Activated CD4-positive, CD25-positive, alpha-beta regulatory T cell treated with anti-CD3 and anti-CD28 coated beads, Interleukin-2, amount 50 U/mL, for 24 hours (primary cell): ENCODE measurements at regions not wholly inside any gene's neighbourhood (a gene's known extent, or its start where the extent isn't known, plus 50 kb on each side); places are given as distances from the start of the nearest gene placed in this dataset.

Experiments
- ATAC-seq, 2 donors: fragments of 150-1000 bp; cut with Tn5 transposase; one replicate each; pipeline ENCODE4 v1.10.0; 2021; ENCODE audit warnings: mild to moderate bottlenecking in 1 of 2, moderate library complexity in 1 of 2

- ATAC-seq = no peak
Observed at GRCh38 chr1:199353906-199354305, 673.6 kb upstream of the NR5A2 start.

DNA sequence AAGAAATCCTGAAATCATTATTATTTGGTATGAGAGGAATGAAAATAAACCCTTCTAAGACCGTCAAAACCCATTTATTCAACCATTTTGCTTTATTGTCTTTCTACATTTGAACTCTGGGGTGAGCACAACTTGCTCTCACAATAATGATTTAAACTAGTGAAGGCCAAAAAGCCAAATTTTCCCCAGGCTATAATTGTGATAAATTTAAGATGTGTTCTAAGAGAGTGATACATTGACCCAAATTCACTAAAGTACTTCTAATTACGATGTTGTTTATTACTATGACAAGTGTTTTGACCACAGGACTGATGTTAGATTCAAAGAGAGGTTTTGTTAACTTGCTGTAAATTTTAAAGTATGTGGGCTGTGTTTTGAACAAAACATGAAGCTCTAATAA lies 670.9 kb upstream of the NR5A2 start:
- no peak for ATAC-seq

- no peak for ATAC-seq
Observed at GRCh38 chr1:199357599-199357998, 669.9 kb upstream of the NR5A2 start.

DNA sequence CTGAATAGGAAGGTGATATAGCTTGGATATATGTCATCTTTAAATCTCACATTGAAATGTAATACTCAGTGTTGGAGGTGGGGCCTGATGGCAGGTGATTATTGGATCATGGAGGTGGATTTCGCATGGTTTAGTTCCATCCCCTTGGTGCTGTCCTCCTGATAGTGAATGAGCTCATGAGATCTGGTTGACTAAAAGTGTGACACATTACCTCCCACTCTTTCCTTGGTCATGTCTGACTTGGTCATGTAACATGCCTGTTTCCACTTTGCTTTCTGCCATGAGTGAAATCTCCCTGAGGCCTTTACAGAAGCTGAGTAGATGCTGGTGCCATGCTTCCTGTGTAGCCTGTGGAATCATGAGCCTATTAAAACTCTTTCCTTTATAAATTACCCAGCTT lies 664.5 kb upstream of the NR5A2 start:
- ATAC-seq = peak; percentile 28 to 41

- ATAC-seq = no peak
Observed at GRCh38 chr1:199373139-199373538, 654.4 kb upstream of the NR5A2 start.

GRCh38 chr1:199377211-199377610 lies 650.3 kb upstream of the NR5A2 start:
- ATAC-seq = no peak

DNA sequence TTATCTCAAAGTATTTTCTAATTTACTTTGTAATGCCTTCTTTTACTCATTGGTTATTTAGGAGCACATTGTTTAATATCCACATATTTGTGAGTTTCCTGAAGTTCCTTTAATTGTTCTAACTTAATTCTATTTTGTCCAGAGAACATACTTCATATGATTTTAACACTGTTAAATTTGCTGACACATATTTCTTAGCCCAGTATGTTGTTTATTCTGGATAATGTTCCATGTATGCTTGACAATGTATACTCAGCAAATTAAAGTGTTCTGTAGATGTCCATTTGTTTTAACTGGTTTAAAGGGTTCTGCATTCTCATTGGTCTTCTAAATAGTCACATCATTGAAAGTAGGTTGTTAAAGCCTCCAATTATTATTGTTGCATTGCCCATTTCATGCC lies 643.7 kb upstream of the NR5A2 start:
- ATAC-seq = no peak

- ATAC-seq = no peak
Observed at GRCh38 chr1:199394856-199395255, 632.7 kb upstream of the NR5A2 start.

DNA sequence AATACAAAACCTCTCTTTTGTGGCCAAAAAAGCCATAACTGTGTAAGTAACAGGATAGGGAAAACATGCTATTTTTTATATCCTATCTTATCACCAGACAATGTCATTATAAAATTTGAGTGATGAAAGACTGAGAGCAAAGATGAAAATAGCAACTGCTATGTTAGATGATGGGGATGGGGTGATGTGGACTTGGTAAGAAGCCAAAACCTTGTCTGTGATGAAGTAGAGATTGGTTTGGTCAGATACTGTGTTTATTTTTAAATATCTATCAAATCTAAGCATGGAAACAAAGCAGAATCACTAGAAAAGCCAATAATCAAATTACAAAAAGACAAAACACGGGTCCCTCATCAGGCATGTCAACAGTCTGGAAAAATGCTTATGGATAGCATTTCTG lies 631.1 kb upstream of the NR5A2 start:
- ATAC-seq = no peak

DNA sequence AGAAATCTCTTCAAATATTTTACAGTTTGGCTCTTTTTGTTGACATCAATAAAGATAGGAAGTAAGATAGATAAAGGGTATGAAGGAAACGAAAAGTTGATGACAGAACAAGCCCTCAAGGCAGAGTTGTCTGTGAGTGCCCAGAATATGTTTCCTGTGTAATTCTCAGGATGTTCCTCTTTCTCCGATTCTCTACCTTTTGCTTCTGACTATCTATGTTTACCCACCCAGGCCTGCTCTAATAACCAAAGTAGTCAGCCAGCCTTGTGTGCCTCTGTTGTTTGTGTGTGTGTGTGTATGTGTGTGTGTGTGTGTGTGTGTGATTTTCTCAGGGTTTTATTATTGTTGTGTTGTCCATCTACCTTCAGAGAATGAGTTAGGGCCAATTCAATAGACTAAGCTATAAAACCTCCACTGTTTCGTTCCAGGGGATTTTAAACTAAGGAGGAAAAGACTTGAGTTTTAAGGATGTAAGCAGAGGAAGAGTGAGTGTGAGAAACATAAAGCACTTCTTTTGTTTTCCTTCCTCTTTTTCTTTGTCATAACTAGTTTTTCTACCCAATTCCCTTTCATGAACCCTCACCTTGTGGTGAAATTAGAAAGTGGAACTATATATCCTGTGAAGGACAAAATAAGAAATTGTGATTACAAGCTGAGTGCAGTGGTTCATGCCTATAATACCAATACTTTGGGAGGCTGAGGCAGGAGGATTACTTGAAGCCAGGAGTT lies 627.4 kb upstream of the NR5A2 start:
- no peak for ATAC-seq

GRCh38 chr1:199403531-199404116 lies 623.9 kb upstream of the NR5A2 start:
- ATAC-seq = no peak

- ATAC-seq = no peak
Observed at GRCh38 chr1:199404191-199404590, 623.3 kb upstream of the NR5A2 start.

GRCh38 chr1:199404976-199405375 lies 622.5 kb upstream of the NR5A2 start:
- no peak for ATAC-seq

- ATAC-seq = no peak
Observed at GRCh38 chr1:199405634-199406196, 621.8 kb upstream of the NR5A2 start.

DNA sequence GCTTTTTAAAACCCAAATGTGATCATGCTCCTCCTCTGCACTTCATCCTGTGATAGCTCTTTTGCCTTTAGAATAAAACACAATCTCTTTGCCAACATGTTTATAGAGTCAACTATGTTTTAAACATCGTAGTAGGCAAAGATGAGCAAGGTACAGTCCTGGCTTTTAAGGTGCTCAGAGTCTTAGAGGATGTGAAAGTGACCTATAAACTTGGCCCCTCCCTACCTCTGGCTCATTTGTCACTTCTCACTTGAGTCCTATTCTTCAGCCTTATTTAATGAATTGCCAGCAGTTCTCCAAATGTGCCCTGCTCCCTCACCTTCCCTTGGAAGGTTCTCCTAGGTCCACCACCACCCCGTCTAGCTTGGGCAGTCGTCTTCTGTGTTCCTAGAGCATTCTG lies 617.0 kb upstream of the NR5A2 start:
- no peak for ATAC-seq

DNA sequence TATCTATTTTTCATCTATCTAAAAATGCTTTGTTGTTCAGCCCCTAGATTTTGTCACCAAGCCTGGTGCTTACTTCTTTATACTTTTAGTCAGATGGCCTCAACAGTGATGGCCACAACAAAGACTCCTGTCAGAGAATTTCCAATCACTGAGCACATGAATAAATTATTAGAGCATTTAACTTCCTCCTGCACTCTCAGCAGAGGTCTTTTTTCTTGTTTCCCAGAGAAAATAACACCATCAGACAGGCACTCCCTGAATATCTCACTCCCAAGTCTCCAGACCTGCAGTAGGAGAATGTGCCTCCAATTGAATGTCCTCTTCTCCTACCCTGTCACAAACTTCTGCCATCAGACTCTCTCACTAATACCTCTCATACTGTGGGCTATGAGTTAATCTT lies 616.0 kb upstream of the NR5A2 start:
- ATAC-seq = no peak

GRCh38 chr1:199422206-199422605 lies 605.3 kb upstream of the NR5A2 start:
- no peak for ATAC-seq

DNA sequence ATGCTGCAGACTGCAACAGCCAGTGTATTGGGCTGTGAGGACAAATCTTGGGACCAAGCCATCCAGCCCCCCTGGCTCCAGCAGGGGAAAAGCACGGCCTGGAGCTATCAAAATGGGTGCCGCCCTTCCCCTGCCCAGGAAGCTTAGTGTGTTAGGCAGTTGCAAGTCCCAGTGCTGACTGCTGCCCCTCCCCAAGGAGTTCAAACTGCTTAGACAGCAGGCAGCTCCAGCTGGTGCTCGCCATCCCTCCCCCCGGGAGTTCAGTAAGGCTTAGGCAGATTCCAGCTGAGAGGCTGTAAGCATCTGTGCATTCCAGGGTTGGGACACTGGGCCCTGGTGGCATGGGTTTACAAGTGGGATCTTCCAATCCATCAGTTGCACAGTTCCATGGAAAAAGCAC lies 579.6 kb upstream of the NR5A2 start:
- no peak for ATAC-seq

- ATAC-seq = no peak
Observed at GRCh38 chr1:199448646-199449045, 578.9 kb upstream of the NR5A2 start.

- ATAC-seq = no peak
Observed at GRCh38 chr1:199449221-199449620, 578.3 kb upstream of the NR5A2 start.

GRCh38 chr1:199449681-199450080 lies 577.8 kb upstream of the NR5A2 start:
- ATAC-seq = no peak

DNA sequence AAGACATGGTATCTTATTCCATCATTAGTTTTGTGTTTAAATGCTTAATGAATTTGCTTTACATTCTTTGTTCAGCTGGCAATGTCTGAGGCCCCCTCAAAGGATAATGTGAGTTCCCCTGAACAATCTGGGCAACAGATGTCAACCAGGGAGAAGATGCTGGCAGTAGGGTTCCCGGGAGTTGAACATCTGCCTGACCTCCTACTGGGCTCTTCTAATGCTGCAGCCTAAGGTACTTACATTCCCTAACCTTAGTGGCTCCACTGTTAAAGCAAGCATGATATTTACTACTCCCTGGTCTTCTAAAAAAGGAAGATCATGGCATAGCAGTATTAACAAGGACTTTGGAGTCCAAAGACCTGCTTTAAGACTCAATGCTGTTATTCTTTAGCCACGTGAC lies 574.9 kb upstream of the NR5A2 start:
- ATAC-seq = no peak

- ATAC-seq = no peak
Observed at GRCh38 chr1:199453723-199454122, 573.8 kb upstream of the NR5A2 start.

GRCh38 chr1:199460933-199461332 lies 566.6 kb upstream of the NR5A2 start:
- no peak for ATAC-seq
